ENCODE measurements at regions not wholly inside any gene's neighbourhood (a gene's known extent, or its start where the extent isn't known, plus 50 kb on each side); places are given as distances from the start of the nearest gene placed in this dataset.
"Not testable (repeated sequence)": the region's sequence is repeated elsewhere in the genome, so short reads cannot be mapped to it uniquely, and the experiment has no call there.

DNA sequence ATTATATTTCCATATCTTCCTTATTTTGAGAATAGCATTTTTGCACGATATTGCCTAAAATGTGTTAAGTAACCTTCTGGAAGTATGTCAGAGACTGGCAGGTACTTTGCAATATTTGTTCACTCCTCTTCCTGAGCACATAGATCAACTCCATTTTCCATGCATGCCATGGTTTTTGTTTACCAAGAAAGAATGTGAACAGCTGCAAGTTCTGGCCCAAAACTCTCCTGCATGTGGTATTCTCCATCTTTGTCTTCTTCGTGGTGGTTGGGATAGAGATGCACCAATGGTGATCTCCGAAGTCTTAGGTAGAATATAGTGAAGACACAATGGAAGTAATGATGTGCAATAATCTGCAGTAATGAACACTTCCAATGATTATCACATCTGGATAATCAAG, 2241.0 kb upstream of the RAG2 start:
- no peaks in the 10 kb centered on the region for H3K36me3 ChIP-seq
- no peaks in the 10 kb centered on the region for H3K27me3 ChIP-seq (ENCODE audit: low read depth)
- H3K4me3 ChIP-seq: no peak overlapping the region
- DNase-seq (no peak), ATAC-seq (no peak)
- H3K27ac ChIP-seq: no peak overlapping the region
- intact Hi-C loops (cut with DNase I): no loop called here
- TF ChIP-seq, protein P1, sequence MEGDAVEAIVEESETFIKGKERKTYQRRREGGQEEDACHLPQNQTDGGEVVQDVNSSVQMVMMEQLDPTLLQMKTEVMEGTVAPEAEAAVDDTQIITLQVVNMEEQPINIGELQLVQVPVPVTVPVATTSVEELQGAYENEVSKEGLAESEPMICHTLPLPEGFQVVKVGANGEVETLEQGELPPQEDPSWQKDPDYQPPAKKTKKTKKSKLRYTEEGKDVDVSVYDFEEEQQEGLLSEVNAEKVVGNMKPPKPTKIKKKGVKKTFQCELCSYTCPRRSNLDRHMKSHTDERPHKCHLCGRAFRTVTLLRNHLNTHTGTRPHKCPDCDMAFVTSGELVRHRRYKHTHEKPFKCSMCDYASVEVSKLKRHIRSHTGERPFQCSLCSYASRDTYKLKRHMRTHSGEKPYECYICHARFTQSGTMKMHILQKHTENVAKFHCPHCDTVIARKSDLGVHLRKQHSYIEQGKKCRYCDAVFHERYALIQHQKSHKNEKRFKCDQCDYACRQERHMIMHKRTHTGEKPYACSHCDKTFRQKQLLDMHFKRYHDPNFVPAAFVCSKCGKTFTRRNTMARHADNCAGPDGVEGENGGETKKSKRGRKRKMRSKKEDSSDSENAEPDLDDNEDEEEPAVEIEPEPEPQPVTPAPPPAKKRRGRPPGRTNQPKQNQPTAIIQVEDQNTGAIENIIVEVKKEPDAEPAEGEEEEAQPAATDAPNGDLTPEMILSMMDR (IDR thresholded peaks at IDR 0.05): no peak
- H3K9me3 ChIP-seq: no peaks in the 10 kb centered on the region
- no peaks in the 10 kb centered on the region for H3K4me1 ChIP-seq

DNA sequence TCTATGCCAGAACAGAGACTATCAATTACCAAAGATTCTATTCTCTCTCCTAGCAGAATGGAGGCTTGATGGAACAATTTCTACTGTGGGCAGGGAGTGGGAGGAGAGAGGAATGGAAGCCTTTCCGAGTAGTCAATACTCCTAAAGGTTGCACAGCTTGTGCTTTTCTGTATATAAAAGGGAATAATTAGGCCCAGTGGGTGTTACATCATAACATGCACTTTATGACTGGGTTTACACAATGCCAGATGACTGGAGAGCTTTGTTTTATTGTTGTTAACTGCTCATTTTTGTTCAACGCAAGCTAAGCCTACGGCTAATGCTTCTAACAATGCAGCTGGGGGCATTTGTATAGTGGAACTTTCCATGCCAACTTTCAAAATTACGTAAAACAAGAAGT, 2237.9 kb upstream of the RAG2 start:
- H3K27me3 ChIP-seq (ENCODE audit: low read depth): no peaks in the 10 kb centered on the region
- no peaks in the 10 kb centered on the region for H3K4me1 ChIP-seq
- H3K9me3 ChIP-seq: no peaks in the 10 kb centered on the region
- intact Hi-C loops (cut with DNase I): no loop called here
- DNase-seq (no peak), ATAC-seq (no peak)
- no peak overlapping the region for H3K27ac ChIP-seq
- H3K36me3 ChIP-seq: no peaks in the 10 kb centered on the region
- TF ChIP-seq, protein P1 (IDR thresholded peaks at IDR 0.05): no peak
- H3K4me3 ChIP-seq: no peak overlapping the region

DNA sequence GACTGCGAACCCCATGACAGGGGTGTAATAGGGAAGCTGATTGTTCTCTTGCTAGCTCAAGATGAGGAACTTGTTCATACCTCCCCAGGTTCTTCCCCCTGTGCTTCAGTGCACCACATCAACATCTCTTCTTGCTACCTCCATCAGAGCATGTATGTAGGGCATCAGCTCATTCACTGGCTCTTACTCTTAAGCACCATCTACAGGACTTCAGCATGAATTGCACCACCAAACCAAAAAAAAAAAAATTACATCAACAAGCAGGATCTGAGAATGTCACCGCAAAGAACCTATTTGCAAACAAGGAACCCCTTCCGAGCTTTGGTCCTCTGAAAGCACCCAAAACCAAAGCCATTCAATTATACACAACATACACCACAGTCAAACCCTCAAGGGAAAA, 2226.5 kb upstream of the RAG2 start:
- intact Hi-C loops (cut with DNase I): no loop called here
- no peak for ATAC-seq

DNA sequence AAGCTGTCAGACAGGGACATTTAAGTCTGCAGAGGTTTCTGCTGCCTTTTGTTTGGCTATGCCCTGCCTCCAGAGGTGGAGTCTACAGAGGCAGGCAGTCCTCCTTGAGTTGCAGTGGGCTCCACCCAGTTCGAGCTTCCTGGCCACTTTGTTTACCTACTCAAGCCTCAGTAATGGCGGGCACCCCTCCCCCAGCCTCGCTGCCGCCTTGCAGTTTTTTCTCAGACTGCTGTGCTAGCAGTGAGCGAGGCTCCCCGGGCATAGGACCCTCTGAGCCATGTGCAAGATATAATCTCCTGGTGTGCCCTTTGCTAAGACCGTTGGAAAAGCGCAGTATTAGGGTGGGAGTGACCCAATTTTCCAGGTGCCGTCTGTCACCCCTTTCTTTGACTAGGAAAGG, 2223.8 kb upstream of the RAG2 start:
- DNase-seq; H3K36me3 ChIP-seq; H3K4me1 ChIP-seq; H3K4me3 ChIP-seq; H3K9me3 ChIP-seq; H3K27me3 ChIP-seq (ENCODE audit: low read depth); ATAC-seq; intact Hi-C loops (cut with DNase I); H3K27ac ChIP-seq: not testable (repeated sequence)

More for the DNA sequence above, 2226.5 kb upstream of the RAG2 start:
- Histone ChIP-seq H3K4me3 (no peak overlapping the region), H3K36me3 (no peaks in the 10 kb centered on the region), H3K4me1 (no peaks in the 10 kb centered on the region), H3K27ac (no peak overlapping the region), H3K9me3 (no peaks in the 10 kb centered on the region), H3K27me3 (ENCODE audit: low read depth) (no peaks in the 10 kb centered on the region)
- TF ChIP-seq, protein P1 (IDR thresholded peaks at IDR 0.05): no peak
- no peak for DNase-seq

DNA sequence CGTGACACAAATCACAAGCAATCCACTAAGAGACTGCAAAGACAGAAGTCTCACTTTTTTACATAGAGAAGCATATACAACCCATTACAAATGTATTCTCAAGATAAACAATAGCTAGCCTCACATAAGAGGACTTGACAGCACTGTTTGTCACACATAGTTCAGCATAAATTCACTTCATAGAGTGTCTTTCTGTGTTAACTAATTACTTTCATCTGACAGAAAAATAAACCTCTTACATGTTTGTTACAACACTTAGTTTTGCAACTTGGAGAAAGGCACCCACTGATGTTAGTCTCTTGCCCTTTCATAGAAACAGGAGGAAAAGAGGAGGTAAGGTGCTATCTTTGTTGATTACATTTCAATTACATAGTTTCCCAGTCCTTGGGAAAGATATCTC, 2221.9 kb upstream of the RAG2 start:
- intact Hi-C loops (cut with DNase I): no loop called here
- H3K36me3 ChIP-seq: no peaks in the 10 kb centered on the region
- no peaks in the 10 kb centered on the region for H3K27me3 ChIP-seq (ENCODE audit: low read depth)
- ATAC-seq: no peak
- no peak overlapping the region for H3K27ac ChIP-seq
- H3K4me1 ChIP-seq: no peaks in the 10 kb centered on the region
- TF ChIP-seq, protein P1 (IDR thresholded peaks at IDR 0.05): no peak
- no peak overlapping the region for H3K4me3 ChIP-seq
- H3K9me3 ChIP-seq: no peaks in the 10 kb centered on the region
- DNase-seq: no peak

DNA sequence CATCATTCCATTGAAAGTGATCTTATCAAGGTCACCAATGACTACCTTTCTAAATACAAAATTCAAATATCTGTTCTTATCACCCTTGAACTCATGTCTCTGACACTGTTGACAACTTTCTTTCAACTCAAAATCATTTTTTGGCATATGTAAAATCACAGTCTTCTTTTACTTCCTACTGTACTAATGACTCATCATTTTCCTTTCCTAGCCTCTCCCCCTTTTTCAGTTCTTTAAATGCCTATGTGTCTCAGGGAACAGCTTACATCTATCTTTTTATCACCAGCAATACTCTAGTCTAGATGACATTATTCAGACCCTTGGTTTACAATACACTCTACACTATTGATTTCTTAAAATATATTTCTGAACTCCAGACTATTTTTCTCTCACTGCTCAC, 2220.7 kb upstream of the RAG2 start:
- TF ChIP-seq, protein P1 (IDR thresholded peaks at IDR 0.05): no peak
- Histone ChIP-seq H3K9me3 (no peaks in the 10 kb centered on the region), H3K4me3 (no peak overlapping the region), H3K27me3 (ENCODE audit: low read depth) (no peaks in the 10 kb centered on the region), H3K27ac (no peak overlapping the region), H3K36me3 (no peaks in the 10 kb centered on the region), H3K4me1 (no peaks in the 10 kb centered on the region)
- intact Hi-C loops (cut with DNase I): no loop called here
- DNase-seq (no peak), ATAC-seq (no peak)
